GM23338 (cell line): ENCODE measurements at regions not wholly inside any gene's neighbourhood (a gene's known extent, or its start where the extent isn't known, plus 50 kb on each side); places are given as distances from the start of the nearest gene placed in this dataset.

Experiments
- ATAC-seq: fragments of 200-7000 bp; cut with Tn5 transposase; 3 replicates; pipeline ENCODE4 v1.9.1; 2020
- DNase-seq: peaks from one replicate; pipeline ENCODE4 v3.0.0-alpha.2; 2015; ENCODE audit warnings: low spot score
- H2AFZ ChIP-seq: fragments of 200-600 bp; sonication (generic); 2 replicates; pipeline ENCODE4 v1.8.0; 2016; ENCODE audit warnings: antibody characterized with exemption, mild to moderate bottlenecking, moderate library complexity
- H3F3A ChIP-seq: fragments of 200-600 bp; sonication (generic); replicated peaks from 2 replicates; pipeline ENCODE4 v1.8.0; 2017; ENCODE audit warnings: antibody characterized with exemption, mixed run types, low read depth
- H3K27ac ChIP-seq: fragments of 200-600 bp; sonication (generic); 2 replicates; pipeline ENCODE4 v1.6.1; 2016; ENCODE audit warnings: low read depth
- H3K27me3 ChIP-seq: fragments of 200-600 bp; sonication (generic); 2 replicates; pipeline ENCODE4 v1.8.0; 2016; ENCODE audit warnings: mild to moderate bottlenecking, mixed run types, moderate library complexity; ENCODE audit not compliant: insufficient read depth
- H3K36me3 ChIP-seq: fragments of 200-600 bp; sonication (generic); 2 replicates; pipeline ENCODE4 v1.8.0; 2016; ENCODE audit warnings: mild to moderate bottlenecking; ENCODE audit not compliant: insufficient read depth
- H3K4me1 ChIP-seq: fragments of 200-600 bp; sonication (generic); 2 replicates; pipeline ENCODE4 v1.8.0; 2016; ENCODE audit warnings: mild to moderate bottlenecking, moderate library complexity; ENCODE audit not compliant: insufficient read depth
- H3K4me2 ChIP-seq: fragments of 200-600 bp; sonication (generic); 2 replicates; pipeline ENCODE4 v1.7.1; 2017; ENCODE audit warnings: mixed run types
- H3K4me3 ChIP-seq: fragments of 200-600 bp; sonication (generic); 2 replicates; pipeline ENCODE4 v1.6.1; 2016; ENCODE audit warnings: mixed run types
- H3K79me2 ChIP-seq: fragments of 200-600 bp; sonication (generic); replicated peaks from 2 replicates; pipeline ENCODE4 v1.8.0; 2017; ENCODE audit warnings: mild to moderate bottlenecking; ENCODE audit not compliant: insufficient read depth
- H3K9me2 ChIP-seq: fragments of 200-600 bp; sonication (generic); 2 replicates; pipeline ENCODE4 v1.8.0; 2017; ENCODE audit not compliant: insufficient read depth
- H4K20me1 ChIP-seq: fragments of 200-600 bp; sonication (generic); replicated peaks from 2 replicates; pipeline ENCODE4 v1.8.0; 2017; ENCODE audit warnings: mild to moderate bottlenecking; ENCODE audit not compliant: insufficient read depth
- H3K27ac Mint-ChIP-seq: 2 replicates; pipeline ENCODE4 v1.8.0; 2020; ENCODE audit warnings: inconsistent platforms, mild to moderate bottlenecking, moderate library complexity, mixed read lengths
- H3K27me3 Mint-ChIP-seq: 3 replicates; pipeline ENCODE4 v1.8.0; 2022; ENCODE audit warnings: low read depth, mild to moderate bottlenecking, moderate library complexity, mixed read lengths, inconsistent platforms; ENCODE audit not compliant: insufficient read depth, poor library complexity
- H3K36me3 Mint-ChIP-seq: 3 replicates; pipeline ENCODE4 v1.8.0; 2021; ENCODE audit warnings: low read depth, mild to moderate bottlenecking, inconsistent platforms, moderate library complexity, mixed read lengths
- H3K4me1 Mint-ChIP-seq: 3 replicates; pipeline ENCODE4 v1.8.0; 2020; ENCODE audit warnings: mild to moderate bottlenecking, inconsistent platforms, mixed read lengths
- H3K4me3 Mint-ChIP-seq: 3 replicates; pipeline ENCODE4 v1.8.0; 2021; ENCODE audit warnings: moderate library complexity, mild to moderate bottlenecking, inconsistent platforms, mixed read lengths
- H3K9me3 Mint-ChIP-seq: 3 replicates; pipeline ENCODE4 v1.8.0; 2020; ENCODE audit warnings: moderate library complexity, mild to moderate bottlenecking, inconsistent platforms, mixed read lengths
- CREB1 ChIP-seq: fragments of 250-450 bp; sonication (Bioruptor Pico); IDR thresholded peaks from 2 replicates; pipeline ENCODE4 v1.5.0; 2020; ENCODE audit warnings: low read depth, mild to moderate bottlenecking, moderate library complexity
- EZH2 ChIP-seq: fragments of 200-600 bp; sonication (generic); IDR thresholded peaks from one replicate; pipeline ENCODE4 v1.8.0; 2017; ENCODE audit warnings: antibody characterized with exemption, mild to moderate bottlenecking, low read depth; ENCODE audit not compliant: unreplicated experiment
- EZH2phosphoT487 ChIP-seq: fragments of 200-600 bp; sonication (generic); IDR thresholded peaks from one replicate; pipeline ENCODE4 v1.8.1; 2018; ENCODE audit warnings: antibody characterized with exemption; ENCODE audit not compliant: unreplicated experiment
- JUNB ChIP-seq: IDR thresholded peaks from one replicate; pipeline ENCODE4 v1.6.1; 2016; ENCODE audit warnings: antibody characterized with exemption; ENCODE audit not compliant: unreplicated experiment
- NANOG ChIP-seq: IDR thresholded peaks from 2 replicates; pipeline ENCODE4 v1.6.1; 2016; ENCODE audit warnings: antibody characterized with exemption, borderline replicate concordance
- STAT1 ChIP-seq: IDR thresholded peaks from one replicate; pipeline ENCODE4 v1.6.1; 2016; ENCODE audit warnings: antibody characterized with exemption; ENCODE audit not compliant: unreplicated experiment
- TF ChIP-seq, protein P1 (sequence below), 2 experiments: fragments of 200-600 bp in 1 of 2; sonication (generic) in 1 of 2; conservative IDR thresholded peaks; 2 replicates each; pipeline versions ENCODE4 v1.5.1 to v1.6.1; 2016 to 2017; ENCODE audit warnings: antibody characterized with exemption in 2 of 2, low read depth in 2 of 2, mild to moderate bottlenecking in 2 of 2, moderate library complexity in 1 of 2
- TF ChIP-seq, protein P2 (sequence below): IDR thresholded peaks from 2 replicates; pipeline ENCODE4 v1.6.1; 2016; ENCODE audit warnings: antibody characterized with exemption
- TF ChIP-seq, protein P3 (sequence below): IDR thresholded peaks from one replicate; pipeline ENCODE4 v1.6.1; 2018; ENCODE audit warnings: antibody characterized with exemption; ENCODE audit not compliant: unreplicated experiment

DNA sequence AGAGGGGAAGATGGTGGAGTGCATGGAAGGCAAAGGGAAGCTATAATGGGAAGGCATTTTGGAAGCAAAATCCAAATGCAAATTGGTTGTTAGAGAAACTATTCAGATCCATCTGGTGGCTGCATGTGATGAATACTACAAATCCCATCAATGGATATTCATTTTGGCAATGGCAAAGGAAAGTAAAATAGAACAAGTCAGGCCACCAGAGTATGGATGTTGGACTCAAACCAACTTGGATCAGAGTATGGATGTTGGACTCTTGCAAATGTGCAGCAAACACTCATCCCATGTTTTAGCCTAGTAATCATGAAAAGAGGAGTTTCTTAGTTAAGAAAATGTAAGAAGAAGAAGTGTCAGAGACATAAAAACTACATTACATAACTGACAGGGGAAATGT is 289.6 kb upstream of the DAB1 start:
- H3K36me3 ChIP-seq: no peaks in the 10 kb centered on the region
- H3K4me2 ChIP-seq: no peak overlapping the region
- no peak for ATAC-seq
- H3K4me1 ChIP-seq: peaks cover 12% of the 10 kb centered on the region
- H4K20me1 ChIP-seq: no peaks in the 10 kb centered on the region
- no peaks in the 10 kb centered on the region for H3F3A ChIP-seq
- Mint-ChIP-seq H3K27ac (no peak overlapping the region), H3K9me3 (peaks cover 3% of the 10 kb centered on the region; the same call in 1 of the 3 replicates), H3K36me3 (no peaks in the 10 kb centered on the region), H3K4me1 (peaks cover 13% of the 10 kb centered on the region), H3K4me3 (no peak overlapping the region), H3K27me3 (peaks cover 1% of the 10 kb centered on the region)
- H2AFZ ChIP-seq: no peak overlapping the region
- no peak for DNase-seq
- no peak overlapping the region for H3K4me3 ChIP-seq
- no peaks in the 10 kb centered on the region for H3K27me3 ChIP-seq
- H3K27ac ChIP-seq: no peak overlapping the region
- no peaks in the 10 kb centered on the region for H3K79me2 ChIP-seq
- TF ChIP-seq, protein P1, sequence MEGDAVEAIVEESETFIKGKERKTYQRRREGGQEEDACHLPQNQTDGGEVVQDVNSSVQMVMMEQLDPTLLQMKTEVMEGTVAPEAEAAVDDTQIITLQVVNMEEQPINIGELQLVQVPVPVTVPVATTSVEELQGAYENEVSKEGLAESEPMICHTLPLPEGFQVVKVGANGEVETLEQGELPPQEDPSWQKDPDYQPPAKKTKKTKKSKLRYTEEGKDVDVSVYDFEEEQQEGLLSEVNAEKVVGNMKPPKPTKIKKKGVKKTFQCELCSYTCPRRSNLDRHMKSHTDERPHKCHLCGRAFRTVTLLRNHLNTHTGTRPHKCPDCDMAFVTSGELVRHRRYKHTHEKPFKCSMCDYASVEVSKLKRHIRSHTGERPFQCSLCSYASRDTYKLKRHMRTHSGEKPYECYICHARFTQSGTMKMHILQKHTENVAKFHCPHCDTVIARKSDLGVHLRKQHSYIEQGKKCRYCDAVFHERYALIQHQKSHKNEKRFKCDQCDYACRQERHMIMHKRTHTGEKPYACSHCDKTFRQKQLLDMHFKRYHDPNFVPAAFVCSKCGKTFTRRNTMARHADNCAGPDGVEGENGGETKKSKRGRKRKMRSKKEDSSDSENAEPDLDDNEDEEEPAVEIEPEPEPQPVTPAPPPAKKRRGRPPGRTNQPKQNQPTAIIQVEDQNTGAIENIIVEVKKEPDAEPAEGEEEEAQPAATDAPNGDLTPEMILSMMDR (conservative IDR thresholded peaks at IDR 0.05; ENCODE audit: low read depth in 2 of 2): no peak
- TF ChIP-seq NANOG: no peak
- no peak for TF ChIP-seq STAT1
- TF ChIP-seq, protein P2, sequence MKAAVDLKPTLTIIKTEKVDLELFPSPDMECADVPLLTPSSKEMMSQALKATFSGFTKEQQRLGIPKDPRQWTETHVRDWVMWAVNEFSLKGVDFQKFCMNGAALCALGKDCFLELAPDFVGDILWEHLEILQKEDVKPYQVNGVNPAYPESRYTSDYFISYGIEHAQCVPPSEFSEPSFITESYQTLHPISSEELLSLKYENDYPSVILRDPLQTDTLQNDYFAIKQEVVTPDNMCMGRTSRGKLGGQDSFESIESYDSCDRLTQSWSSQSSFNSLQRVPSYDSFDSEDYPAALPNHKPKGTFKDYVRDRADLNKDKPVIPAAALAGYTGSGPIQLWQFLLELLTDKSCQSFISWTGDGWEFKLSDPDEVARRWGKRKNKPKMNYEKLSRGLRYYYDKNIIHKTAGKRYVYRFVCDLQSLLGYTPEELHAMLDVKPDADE: no peak
- no peak for TF ChIP-seq EZH2
- TF ChIP-seq, protein P3, sequence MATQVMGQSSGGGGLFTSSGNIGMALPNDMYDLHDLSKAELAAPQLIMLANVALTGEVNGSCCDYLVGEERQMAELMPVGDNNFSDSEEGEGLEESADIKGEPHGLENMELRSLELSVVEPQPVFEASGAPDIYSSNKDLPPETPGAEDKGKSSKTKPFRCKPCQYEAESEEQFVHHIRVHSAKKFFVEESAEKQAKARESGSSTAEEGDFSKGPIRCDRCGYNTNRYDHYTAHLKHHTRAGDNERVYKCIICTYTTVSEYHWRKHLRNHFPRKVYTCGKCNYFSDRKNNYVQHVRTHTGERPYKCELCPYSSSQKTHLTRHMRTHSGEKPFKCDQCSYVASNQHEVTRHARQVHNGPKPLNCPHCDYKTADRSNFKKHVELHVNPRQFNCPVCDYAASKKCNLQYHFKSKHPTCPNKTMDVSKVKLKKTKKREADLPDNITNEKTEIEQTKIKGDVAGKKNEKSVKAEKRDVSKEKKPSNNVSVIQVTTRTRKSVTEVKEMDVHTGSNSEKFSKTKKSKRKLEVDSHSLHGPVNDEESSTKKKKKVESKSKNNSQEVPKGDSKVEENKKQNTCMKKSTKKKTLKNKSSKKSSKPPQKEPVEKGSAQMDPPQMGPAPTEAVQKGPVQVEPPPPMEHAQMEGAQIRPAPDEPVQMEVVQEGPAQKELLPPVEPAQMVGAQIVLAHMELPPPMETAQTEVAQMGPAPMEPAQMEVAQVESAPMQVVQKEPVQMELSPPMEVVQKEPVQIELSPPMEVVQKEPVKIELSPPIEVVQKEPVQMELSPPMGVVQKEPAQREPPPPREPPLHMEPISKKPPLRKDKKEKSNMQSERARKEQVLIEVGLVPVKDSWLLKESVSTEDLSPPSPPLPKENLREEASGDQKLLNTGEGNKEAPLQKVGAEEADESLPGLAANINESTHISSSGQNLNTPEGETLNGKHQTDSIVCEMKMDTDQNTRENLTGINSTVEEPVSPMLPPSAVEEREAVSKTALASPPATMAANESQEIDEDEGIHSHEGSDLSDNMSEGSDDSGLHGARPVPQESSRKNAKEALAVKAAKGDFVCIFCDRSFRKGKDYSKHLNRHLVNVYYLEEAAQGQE: no peak
- no peak for TF ChIP-seq JUNB
- peaks cover 4% of the 10 kb centered on the region; the same call in 1 of the 2 replicates for H3K9me2 ChIP-seq

DNA sequence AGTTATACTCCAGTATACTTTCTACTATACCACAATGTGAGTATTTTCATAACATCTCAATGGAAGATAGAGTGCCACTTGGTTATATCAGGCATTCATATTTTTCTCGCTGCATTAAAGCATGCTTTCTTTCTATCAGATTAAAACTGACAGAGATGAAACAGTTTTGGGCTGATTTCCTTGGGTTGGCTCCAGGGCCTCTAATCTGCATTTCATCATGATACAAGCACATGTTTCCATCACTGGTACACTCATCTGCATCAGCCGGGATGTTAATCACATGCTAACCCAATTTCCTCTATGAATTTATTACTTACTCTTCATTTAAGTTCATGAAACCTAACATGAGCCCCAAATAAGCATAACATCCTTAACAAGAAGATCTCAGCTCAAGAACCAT is 289.0 kb upstream of the DAB1 start:
- Histone ChIP-seq H3K27me3 (no peaks in the 10 kb centered on the region), H3K36me3 (no peaks in the 10 kb centered on the region), H4K20me1 (no peaks in the 10 kb centered on the region), H3K4me1 (peaks cover 12% of the 10 kb centered on the region), H3F3A (no peaks in the 10 kb centered on the region), H2AFZ (no peak overlapping the region), H3K79me2 (no peaks in the 10 kb centered on the region), H3K4me2 (no peak overlapping the region), H3K4me3 (no peak overlapping the region), H3K9me2 (peaks cover 4% of the 10 kb centered on the region; the same call in 1 of the 2 replicates), H3K27ac (no peak overlapping the region)
- Mint-ChIP-seq H3K4me3 (no peak overlapping the region), H3K36me3 (0 out of 3 replicates have a peak, but pooled peaks cover 4% of the 10 kb centered on the region), H3K27me3 (peaks cover 1% of the 10 kb centered on the region), H3K4me1 (peaks cover 13% of the 10 kb centered on the region), H3K27ac (no peak overlapping the region), H3K9me3 (peaks cover 3% of the 10 kb centered on the region; the same call in 1 of the 3 replicates)
- ATAC-seq (no peak), DNase-seq (no peak)
- TF ChIP-seq EZH2 (no peak), EZH2phosphoT487 (no peak), CREB1 (CRISPR knock-in tag) (no peak)
- TF ChIP-seq, protein P2: no peak
